MM.1S (cell line): ENCODE measurements at regions not wholly inside any gene's neighbourhood (a gene's known extent, or its start where the extent isn't known, plus 50 kb on each side); places are given as distances from the start of the nearest gene placed in this dataset.

Experiments used
- DNase-seq: peaks from one replicate; pipeline ENCODE4 v3.0.0-alpha.2; 2015
- H2AFZ ChIP-seq: fragments of 300-600 bp; sonication (generic); 2 replicates; pipeline ENCODE4 v1.6.0; 2016; ENCODE audit warnings: antibody characterized with exemption, low read length
- H3F3A ChIP-seq: fragments of 300-600 bp; sonication (generic); 2 replicates; pipeline ENCODE4 v1.6.1; 2016; ENCODE audit warnings: mild to moderate bottlenecking, antibody characterized with exemption, low read length, moderate library complexity, mixed read lengths; ENCODE audit not compliant: insufficient read depth
- H3K27ac ChIP-seq: fragments of 300-600 bp; sonication (generic); 2 replicates; pipeline ENCODE4 v1.5.1; 2016; ENCODE audit warnings: mild to moderate bottlenecking, low read length
- H3K27me3 ChIP-seq: fragments of 300-600 bp; sonication (generic); replicated peaks from 2 replicates; pipeline ENCODE4 v1.6.0; 2016; ENCODE audit warnings: low read length; ENCODE audit not compliant: insufficient read depth
- H3K36me3 ChIP-seq: fragments of 300-600 bp; sonication (generic); replicated peaks from 2 replicates; pipeline ENCODE4 v1.6.1; 2016; ENCODE audit warnings: mild to moderate bottlenecking, low read length, mixed read lengths; ENCODE audit not compliant: insufficient read depth
- H3K4me1 ChIP-seq: fragments of 300-600 bp; sonication (generic); 2 replicates; pipeline ENCODE4 v1.6.1; 2016; ENCODE audit warnings: low read length, mixed read lengths
- H3K4me2 ChIP-seq: fragments of 300-600 bp; sonication (generic); 2 replicates; pipeline ENCODE4 v1.6.0; 2016; ENCODE audit warnings: low read depth, low read length
- H3K4me3 ChIP-seq: fragments of 300-600 bp; sonication (generic); 2 replicates; pipeline ENCODE4 v1.5.1; 2016; ENCODE audit warnings: low read length, mixed read lengths
- H3K79me2 ChIP-seq: fragments of 300-600 bp; sonication (generic); 2 replicates; pipeline ENCODE4 v1.6.1; 2016; ENCODE audit warnings: mixed run types, low read length, mixed read lengths
- H3K9ac ChIP-seq: fragments of 300-600 bp; sonication (generic); 2 replicates; pipeline ENCODE4 v1.6.1; 2016; ENCODE audit warnings: low read length, mixed read lengths
- H3K9me2 ChIP-seq: fragments of 300-600 bp; sonication (generic); replicated peaks from 2 replicates; pipeline ENCODE4 v1.6.1; 2016; ENCODE audit warnings: mild to moderate bottlenecking, low read length, mixed read lengths; ENCODE audit not compliant: insufficient read depth
- H3K9me3 ChIP-seq: fragments of 300-600 bp; sonication (generic); replicated peaks from 2 replicates; pipeline ENCODE4 v1.6.1; 2016; ENCODE audit warnings: mild to moderate bottlenecking, low read length, mixed read lengths; ENCODE audit not compliant: insufficient read depth
- H4K20me1 ChIP-seq: fragments of 300-600 bp; sonication (generic); 2 replicates; pipeline ENCODE4 v1.6.1; 2016; ENCODE audit warnings: mild to moderate bottlenecking, low read length, moderate library complexity, mixed read lengths; ENCODE audit not compliant: insufficient read depth
- EZH2 ChIP-seq: fragments of 300-600 bp; sonication (generic); optimal IDR thresholded peaks from 2 replicates; pipeline ENCODE3; 2017; ENCODE audit warnings: low read depth, mild to moderate bottlenecking, antibody characterized with exemption, low read length, mixed read lengths
- EZH2phosphoT487 ChIP-seq: fragments of 300-600 bp; sonication (generic); IDR thresholded peaks from 2 replicates; pipeline ENCODE4 v1.6.1; 2018; ENCODE audit warnings: antibody characterized with exemption, low read length
- TF ChIP-seq, protein P1 (sequence below): fragments of 300-600 bp; sonication (generic); IDR thresholded peaks from 2 replicates; pipeline ENCODE4 v1.5.1; 2016; ENCODE audit warnings: antibody characterized with exemption, low read length, mixed read lengths

DNA sequence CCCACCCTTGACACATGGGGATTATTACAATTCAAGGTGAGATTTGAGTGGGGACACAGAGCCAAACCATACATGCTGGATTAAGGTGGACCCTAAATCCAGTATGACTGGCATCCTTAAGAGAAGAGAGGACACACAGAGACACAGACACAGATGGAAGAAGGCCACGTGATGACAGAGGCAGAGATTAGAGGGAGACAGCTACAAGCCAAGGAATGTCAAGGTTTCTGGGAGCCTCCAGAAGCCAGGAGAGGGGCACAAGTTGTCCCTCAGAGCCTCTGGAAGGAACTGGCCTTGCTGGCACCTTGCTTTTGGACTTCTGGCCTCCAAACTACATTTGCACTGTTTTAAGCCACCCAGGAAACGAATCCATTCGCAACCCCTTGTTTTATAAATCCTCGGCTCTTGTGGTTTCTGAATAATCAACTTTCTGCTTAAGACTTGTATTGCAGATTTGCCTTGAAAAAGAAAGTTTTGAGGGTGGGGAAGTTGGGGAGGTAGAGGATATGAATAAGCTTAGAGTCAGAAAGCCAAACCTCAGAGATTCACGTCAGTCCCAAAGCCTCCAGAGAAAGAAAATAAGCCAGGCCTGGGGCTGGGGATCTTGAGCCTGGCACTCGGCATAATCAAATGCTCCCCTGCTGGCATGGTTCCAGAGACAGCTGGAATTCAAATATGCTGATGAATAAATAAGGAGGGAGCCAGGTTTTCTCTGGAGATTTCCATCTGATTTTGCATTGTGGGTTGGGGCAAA lies 224.2 kb upstream of the PWP1 start:
- Histone ChIP-seq H3K27ac (no peak overlapping the region), H3K79me2 (no peaks in the 10 kb centered on the region), H2AFZ (no peak overlapping the region), H3K9me3 (no peaks in the 10 kb centered on the region), H3K36me3 (no peaks in the 10 kb centered on the region), H3K9ac (no peak overlapping the region), H3K4me1 (peaks cover 3% of the 10 kb centered on the region; the same call in 1 of the 2 replicates), H4K20me1 (no peaks in the 10 kb centered on the region), H3F3A (no peaks in the 10 kb centered on the region), H3K4me2 (no peak overlapping the region), H3K4me3 (no peak overlapping the region), H3K9me2 (no peaks in the 10 kb centered on the region), H3K27me3 (no peaks in the 10 kb centered on the region)
- TF ChIP-seq, protein P1, sequence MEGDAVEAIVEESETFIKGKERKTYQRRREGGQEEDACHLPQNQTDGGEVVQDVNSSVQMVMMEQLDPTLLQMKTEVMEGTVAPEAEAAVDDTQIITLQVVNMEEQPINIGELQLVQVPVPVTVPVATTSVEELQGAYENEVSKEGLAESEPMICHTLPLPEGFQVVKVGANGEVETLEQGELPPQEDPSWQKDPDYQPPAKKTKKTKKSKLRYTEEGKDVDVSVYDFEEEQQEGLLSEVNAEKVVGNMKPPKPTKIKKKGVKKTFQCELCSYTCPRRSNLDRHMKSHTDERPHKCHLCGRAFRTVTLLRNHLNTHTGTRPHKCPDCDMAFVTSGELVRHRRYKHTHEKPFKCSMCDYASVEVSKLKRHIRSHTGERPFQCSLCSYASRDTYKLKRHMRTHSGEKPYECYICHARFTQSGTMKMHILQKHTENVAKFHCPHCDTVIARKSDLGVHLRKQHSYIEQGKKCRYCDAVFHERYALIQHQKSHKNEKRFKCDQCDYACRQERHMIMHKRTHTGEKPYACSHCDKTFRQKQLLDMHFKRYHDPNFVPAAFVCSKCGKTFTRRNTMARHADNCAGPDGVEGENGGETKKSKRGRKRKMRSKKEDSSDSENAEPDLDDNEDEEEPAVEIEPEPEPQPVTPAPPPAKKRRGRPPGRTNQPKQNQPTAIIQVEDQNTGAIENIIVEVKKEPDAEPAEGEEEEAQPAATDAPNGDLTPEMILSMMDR, result no peak
- TF ChIP-seq EZH2phosphoT487 (no peak), EZH2 (no peak)
- no peak for DNase-seq

DNA sequence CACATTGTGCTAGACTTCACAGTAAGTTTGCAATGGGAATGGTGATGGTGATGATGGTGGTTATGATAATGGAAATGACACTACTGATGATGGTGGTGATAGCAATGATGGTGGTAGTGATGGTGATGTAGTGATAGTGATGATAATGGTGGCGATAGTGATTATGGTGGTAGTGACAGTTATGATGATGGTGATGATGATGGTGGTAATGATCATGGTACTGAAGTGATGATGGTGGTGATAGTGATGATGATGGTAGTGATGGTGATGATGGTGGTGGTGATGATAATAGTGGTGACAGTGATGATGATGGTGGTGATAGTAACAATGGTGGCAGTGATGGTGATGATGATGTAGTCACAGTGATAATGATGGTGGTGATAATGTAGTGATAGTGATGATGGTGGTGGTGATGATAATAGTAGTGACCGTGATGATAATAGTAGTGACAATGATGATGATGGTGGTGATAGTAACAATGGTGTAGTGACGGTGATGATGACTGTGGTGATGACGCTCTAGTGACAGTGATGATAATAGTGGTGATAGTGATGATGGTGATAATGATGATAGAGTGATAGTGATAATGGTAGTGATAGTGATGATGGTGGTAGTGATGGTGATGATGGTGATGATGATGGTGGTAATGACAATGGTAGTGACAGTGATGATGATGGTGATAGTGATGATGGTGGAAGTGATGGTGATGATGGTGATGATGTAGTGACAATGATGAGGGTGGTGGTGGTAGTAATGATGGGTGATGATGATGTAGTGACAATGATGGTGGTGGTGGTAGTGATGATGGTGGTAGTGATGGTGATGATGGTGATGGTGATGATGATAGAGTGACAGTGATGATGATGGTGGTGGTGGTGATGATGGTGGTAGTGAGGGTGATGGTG lies 222.9 kb upstream of the PWP1 start:
- no peak overlapping the region for H3K4me2 ChIP-seq
- no peak overlapping the region for H3K9ac ChIP-seq
- no peak for DNase-seq

DNA sequence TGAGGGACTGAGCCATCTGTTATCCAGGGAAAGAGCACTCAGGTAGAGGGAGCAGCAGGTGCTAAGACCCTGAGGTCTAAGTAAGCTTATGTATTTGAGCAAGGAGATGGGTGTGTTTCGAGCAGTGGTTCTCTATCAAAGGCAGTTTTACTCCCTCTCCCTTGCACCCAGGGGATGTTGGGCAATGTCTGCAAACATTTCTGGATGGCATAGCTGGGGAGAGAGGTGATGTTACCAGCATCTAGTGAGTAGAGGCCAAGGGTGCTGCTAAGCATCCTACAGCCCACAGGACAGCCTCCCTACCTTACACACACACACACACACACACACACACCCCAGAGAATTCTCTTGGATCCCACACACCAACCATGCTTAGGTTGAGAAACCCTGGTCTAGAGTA lies 221.0 kb upstream of the PWP1 start:
- H3K4me2 ChIP-seq, result no peak overlapping the region
- no peak for DNase-seq
- no peak overlapping the region for H3K27ac ChIP-seq
- no peak overlapping the region for H3K9ac ChIP-seq
- peaks cover 3% of the 10 kb centered on the region; the same call in 1 of the 2 replicates for H3K4me1 ChIP-seq
- TF ChIP-seq EZH2phosphoT487, result no peak
- TF ChIP-seq, protein P1, result no peak
- no peak for TF ChIP-seq EZH2
- H3K27me3 ChIP-seq, result no peaks in the 10 kb centered on the region
- no peaks in the 10 kb centered on the region for H3K36me3 ChIP-seq
- no peaks in the 10 kb centered on the region for H3F3A ChIP-seq
- no peaks in the 10 kb centered on the region for H3K79me2 ChIP-seq
- H2AFZ ChIP-seq, result no peak overlapping the region
- no peaks in the 10 kb centered on the region for H3K9me2 ChIP-seq
- no peak overlapping the region for H3K4me3 ChIP-seq
- H4K20me1 ChIP-seq, result no peaks in the 10 kb centered on the region
- H3K9me3 ChIP-seq, result no peaks in the 10 kb centered on the region

More for the DNA sequence above, 222.9 kb upstream of the PWP1 start:
- no peak overlapping the region for H3K4me3 ChIP-seq
- H3K79me2 ChIP-seq, result no peaks in the 10 kb centered on the region
- no peak overlapping the region for H3K27ac ChIP-seq
- TF ChIP-seq EZH2phosphoT487 (no peak), EZH2 (no peak)
- TF ChIP-seq, protein P1, result no peak
- no peaks in the 10 kb centered on the region for H3K36me3 ChIP-seq
- H3F3A ChIP-seq, result no peaks in the 10 kb centered on the region
- no peak overlapping the region for H2AFZ ChIP-seq
- no peaks in the 10 kb centered on the region for H3K9me3 ChIP-seq
- H3K4me1 ChIP-seq, result peaks cover 3% of the 10 kb centered on the region; the same call in 1 of the 2 replicates
- no peaks in the 10 kb centered on the region for H3K9me2 ChIP-seq
- H3K27me3 ChIP-seq, result no peaks in the 10 kb centered on the region
- no peaks in the 10 kb centered on the region for H4K20me1 ChIP-seq
